ENCODE measurements at regions not wholly inside any gene's neighbourhood (a gene's known extent, or its start where the extent isn't known, plus 50 kb on each side); places are given as distances from the start of the nearest gene placed in this dataset.

GRCh38 chr4:64584125-64584524 lies 174.9 kb upstream of the TECRL start:
- in situ Hi-C loops (cut with HindIII; ENCODE audit: extremely low pct_ligation_motif_present, low pct_unique_long_range_greater_than_20kb) = no loop called here
- POLR2A ChIA-PET = no interaction called here
- no peaks in the 10 kb centered on the region for H3K27me3 ChIP-seq (ENCODE audit: control insufficient read depth in 1 of 2, insufficient read depth in 2 of 2, low read length in 2 of 2)
- no peak overlapping the region for H3K27ac ChIP-seq (ENCODE audit: extremely low read length, insufficient read depth, low read length)
- intact Hi-C loops (cut with micrococcal nuclease; ENCODE audit: unreplicated experiment) = no loop called here
- WGBS (ENCODE audit: low lambda C conversion rate) = 20% methylated on average over 4 of the region's 4 CpGs
- no peaks in the 10 kb centered on the region for H3K36me3 ChIP-seq (replicated peaks in 1 of 2; ENCODE audit: control insufficient read depth in 1 of 2, insufficient read depth in 2 of 2, low read length in 2 of 2)
- CTCF ChIA-PET (ENCODE audit: low intra/inter-chr PET ratio, low total read pairs) = no interaction called here
- H3K4me3 ChIP-seq (replicated peaks in 1 of 3; ENCODE audit: insufficient read depth in 1 of 3, low read depth in 2 of 3, low read length in 3 of 3) = no peak overlapping the region
- H3K9ac ChIP-seq (ENCODE audit: insufficient read depth, low read depth, low read length) = no peak overlapping the region
- H3K4me1 ChIP-seq (ENCODE audit: insufficient read depth, low read length) = no peaks in the 10 kb centered on the region
- FAIRE-seq (no peak), ATAC-seq (no peak), DNase-seq (ENCODE audit: low spot score) (no peak)
- H2AFZ ChIP-seq (ENCODE audit: low read length) = no peak overlapping the region
- H4K20me1 ChIP-seq (ENCODE audit: insufficient read depth, low read length) = no peaks in the 10 kb centered on the region; the same call in 1 of the 2 replicates
- H3K9me3 ChIP-seq (ENCODE audit: low read length) = no peaks in the 10 kb centered on the region
- TF ChIP-seq GABPB1 (CRISPR knock-in tag; IDR thresholded peaks at IDR 0.05) (no peak), PRMT3 (CRISPR knock-in tag; IDR thresholded peaks at IDR 0.05; ENCODE audit: borderline replicate concordance, low read depth) (no peak), ZNF547 (CRISPR knock-in tag; IDR thresholded peaks at IDR 0.05) (no peak), ZNF761 (CRISPR knock-in tag; conservative IDR thresholded peaks at IDR 0.05) (no peak), MYC (CRISPR knock-in tag; IDR thresholded peaks at IDR 0.05; ENCODE audit: borderline replicate concordance) (no peak), MEIS1 (CRISPR knock-in tag; IDR thresholded peaks at IDR 0.05; ENCODE audit: borderline replicate concordance) (no peak), ZNF792 (CRISPR knock-in tag; IDR thresholded peaks at IDR 0.05) (no peak), ZSCAN21 (CRISPR knock-in tag; IDR thresholded peaks at IDR 0.05; ENCODE audit: borderline replicate concordance) (no peak), ZNF225 (CRISPR knock-in tag; IDR thresholded peaks at IDR 0.05) (no peak), CHD2 (IDR thresholded peaks at IDR 0.05; ENCODE audit: low read depth, low read length) (no peak)
- TF ChIP-seq, protein P1, sequence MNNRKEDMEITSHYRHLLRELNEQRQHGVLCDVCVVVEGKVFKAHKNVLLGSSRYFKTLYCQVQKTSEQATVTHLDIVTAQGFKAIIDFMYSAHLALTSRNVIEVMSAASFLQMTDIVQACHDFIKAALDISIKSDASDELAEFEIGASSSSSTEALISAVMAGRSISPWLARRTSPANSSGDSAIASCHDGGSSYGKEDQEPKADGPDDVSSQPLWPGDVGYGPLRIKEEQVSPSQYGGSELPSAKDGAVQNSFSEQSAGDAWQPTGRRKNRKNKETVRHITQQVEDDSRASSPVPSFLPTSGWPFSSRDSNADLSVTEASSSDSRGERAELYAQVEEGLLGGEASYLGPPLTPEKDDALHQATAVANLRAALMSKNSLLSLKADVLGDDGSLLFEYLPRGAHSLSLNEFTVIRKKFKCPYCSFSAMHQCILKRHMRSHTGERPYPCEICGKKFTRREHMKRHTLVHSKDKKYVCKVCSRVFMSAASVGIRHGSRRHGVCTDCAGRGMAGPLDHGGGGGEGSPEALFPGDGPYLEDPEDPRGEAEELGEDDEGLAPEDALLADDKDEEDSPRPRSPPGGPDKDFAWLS (CRISPR knock-in tag; IDR thresholded peaks at IDR 0.05; ENCODE audit: borderline replicate concordance) = no peak
- TF ChIP-seq, protein P2, sequence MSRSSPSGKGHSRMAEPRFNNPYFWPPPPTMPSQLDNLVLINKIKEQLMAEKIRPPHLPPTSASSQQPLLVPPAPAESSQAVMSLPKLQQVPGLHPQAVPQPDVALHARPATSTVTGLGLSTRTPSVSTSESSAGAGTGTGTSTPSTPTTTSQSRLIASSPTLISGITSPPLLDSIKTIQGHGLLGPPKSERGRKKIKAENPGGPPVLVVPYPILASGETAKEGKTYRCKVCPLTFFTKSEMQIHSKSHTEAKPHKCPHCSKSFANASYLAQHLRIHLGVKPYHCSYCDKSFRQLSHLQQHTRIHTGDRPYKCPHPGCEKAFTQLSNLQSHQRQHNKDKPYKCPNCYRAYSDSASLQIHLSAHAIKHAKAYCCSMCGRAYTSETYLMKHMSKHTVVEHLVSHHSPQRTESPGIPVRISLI (CRISPR knock-in tag; IDR thresholded peaks at IDR 0.05; ENCODE audit: borderline replicate concordance) = no peak
- BruUV-seq (replicated peaks) = no TSS peak
- H3K4me2 ChIP-seq (ENCODE audit: low read depth, low read length) = no peak overlapping the region
- H3K79me2 ChIP-seq (ENCODE audit: insufficient read depth, low read length) = no peaks in the 10 kb centered on the region

Measured in HepG2 (cell line).